ENCODE measurements at regions not wholly inside any gene's neighbourhood (a gene's known extent, or its start where the extent isn't known, plus 50 kb on each side); places are given as distances from the start of the nearest gene placed in this dataset.

DNA sequence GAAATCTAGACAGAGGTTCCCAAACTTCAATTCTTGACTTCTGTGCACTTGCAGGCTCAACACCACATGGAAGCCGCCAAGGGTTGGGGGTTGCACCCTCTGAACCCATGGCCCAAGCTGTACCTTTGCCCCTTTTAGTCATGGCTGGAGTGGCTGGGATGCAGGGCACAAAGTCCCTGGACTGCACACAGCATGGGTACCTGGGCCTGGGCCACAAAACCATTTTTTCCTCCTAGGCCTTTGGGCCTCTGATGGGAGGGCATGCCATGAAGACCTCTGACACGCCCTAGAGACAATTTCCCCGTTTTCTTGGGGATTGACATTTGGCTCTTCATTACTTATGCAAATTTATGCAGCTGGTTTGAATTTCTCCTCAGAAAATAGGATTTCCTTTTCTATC, 342.0 kb downstream of the TPBG start:
- TF ChIP-seq POLR2A (IDR thresholded peaks at IDR 0.05) (no peak), CTCF (IDR thresholded peaks at IDR 0.05) (no peak)
